ENCODE measurements at regions not wholly inside any gene's neighbourhood (a gene's known extent, or its start where the extent isn't known, plus 50 kb on each side); places are given as distances from the start of the nearest gene placed in this dataset.
A peak's percentile ranks its signal among the peaks of the same experiment; 100 is the strongest.

GRCh38 chr1:222357252-222357651, 190.7 kb downstream of the HHIPL2 start:
- Histone ChIP-seq H3K9ac (ENCODE audit: low read length) (no peak overlapping the region), H4K20me1 (ENCODE audit: insufficient read depth) (no peaks in the 10 kb centered on the region), H3K4me2 (ENCODE audit: low read length) (no peak overlapping the region), H3K27ac (ENCODE audit: low read depth, low read length) (no peak overlapping the region), H3K9me3 (ENCODE audit: control insufficient read depth in 1 of 2, insufficient read depth in 1 of 2, low read depth in 1 of 2, low read length in 2 of 2) (no peaks in the 10 kb centered on the region), H3K79me2 (ENCODE audit: insufficient read depth, low read length) (no peaks in the 10 kb centered on the region), H2AFZ (ENCODE audit: low read depth, low read length, poor library complexity, severe bottlenecking) (peak overlapping the region; percentile 45), H3K27me3 (ENCODE audit: insufficient read depth, low read length) (no peaks in the 10 kb centered on the region), H3K4me1 (ENCODE audit: control insufficient read depth in 1 of 2, insufficient read depth in 2 of 2, low read length in 2 of 2) (no peaks in the 10 kb centered on the region), H3K36me3 (ENCODE audit: control insufficient read depth in 1 of 2, insufficient read depth in 2 of 2, low read length in 2 of 2) (no peaks in the 10 kb centered on the region), H3K9me2 (ENCODE audit: insufficient read depth) (no peaks in the 10 kb centered on the region), H3K4me3 (replicated peaks in 1 of 2; ENCODE audit: low read depth in 1 of 2, low read length in 2 of 2) (no peak overlapping the region)
- BruUV-seq (replicated peaks), result no TSS peak
- DNase-seq (ENCODE audit: low read depth, low spot score), result no peak
- peak; percentile 47; the same call in 1 of the 2 replicates for ATAC-seq
- intact Hi-C loops (cut with micrococcal nuclease), result no loop called here
- ChIA-PET RAD21 (ENCODE audit: low non-redundant PET in 1 of 2, low total read pairs in 2 of 2, uncharacterized antibody in 2 of 2, unreplicated experiment in 2 of 2) (no interaction called here), POLR2A (no interaction called here), CTCF (no interaction called here)
- no peak for TF ChIP-seq CBX3 (IDR thresholded peaks at IDR 0.05; ENCODE audit: low read depth)
- TF ChIP-seq EZH2phosphoT487 (IDR thresholded peaks at IDR 0.05; ENCODE audit: borderline replicate concordance), result no peak

GRCh38 chr1:222347627-222348026, 200.3 kb downstream of the HHIPL2 start:
- H3K4me2 ChIP-seq (ENCODE audit: low read length), result no peak overlapping the region
- H3K9me3 ChIP-seq (ENCODE audit: control insufficient read depth in 1 of 2, insufficient read depth in 1 of 2, low read depth in 1 of 2, low read length in 2 of 2), result no peaks in the 10 kb centered on the region
- no peaks in the 10 kb centered on the region for H4K20me1 ChIP-seq (ENCODE audit: insufficient read depth)
- H3K36me3 ChIP-seq (ENCODE audit: control insufficient read depth in 1 of 2, insufficient read depth in 2 of 2, low read length in 2 of 2), result no peaks in the 10 kb centered on the region
- DNase-seq (ENCODE audit: low read depth, low spot score), result no peak
- no peaks in the 10 kb centered on the region for H3K9me2 ChIP-seq (ENCODE audit: insufficient read depth)
- no peak overlapping the region for H3K4me3 ChIP-seq (replicated peaks in 1 of 2; ENCODE audit: low read depth in 1 of 2, low read length in 2 of 2)
- no peak for ATAC-seq
- no TSS peak for BruUV-seq (replicated peaks)
- TF ChIP-seq MAX (IDR thresholded peaks at IDR 0.05) (no peak), CBX3 (IDR thresholded peaks at IDR 0.05; ENCODE audit: low read depth) (no peak), ZFX (IDR thresholded peaks at IDR 0.05) (no peak), EZH2 (IDR thresholded peaks at IDR 0.05) (no peak), TCF7L2 (IDR thresholded peaks at IDR 0.05; ENCODE audit: borderline replicate concordance, extremely low read depth, insufficient read depth, insufficient read length) (no peak), EGR1 (IDR thresholded peaks at IDR 0.05; ENCODE audit: low read depth) (no peak), ELF1 (IDR thresholded peaks at IDR 0.05; ENCODE audit: borderline replicate concordance, low read depth) (no peak), ATF3 (IDR thresholded peaks at IDR 0.05) (no peak), SRF (IDR thresholded peaks at IDR 0.05; ENCODE audit: low read depth) (no peak), SP1 (IDR thresholded peaks at IDR 0.05; ENCODE audit: low read depth) (no peak), POLR2AphosphoS5 (IDR thresholded peaks at IDR 0.05; ENCODE audit: low read depth, low read length) (no peak), SIN3A (IDR thresholded peaks at IDR 0.05; ENCODE audit: low read depth) (no peak), ZBTB33 (IDR thresholded peaks at IDR 0.05; ENCODE audit: extremely low read depth, insufficient replicate concordance, low read length) (no peak), CEBPB (IDR thresholded peaks at IDR 0.05; ENCODE audit: low read depth) (no peak), FOSL1 (IDR thresholded peaks at IDR 0.05; ENCODE audit: low read depth) (no peak), ZNF274 (IDR thresholded peaks at IDR 0.05; ENCODE audit: low read depth, low read length) (no peak)
- no peaks in the 10 kb centered on the region for H3K4me1 ChIP-seq (ENCODE audit: control insufficient read depth in 1 of 2, insufficient read depth in 2 of 2, low read length in 2 of 2)
- ChIA-PET POLR2A (no interaction called here), CTCF (no interaction called here), RAD21 (ENCODE audit: low non-redundant PET in 1 of 2, low total read pairs in 2 of 2, uncharacterized antibody in 2 of 2, unreplicated experiment in 2 of 2) (no interaction called here)
- H3K79me2 ChIP-seq (ENCODE audit: insufficient read depth, low read length), result no peaks in the 10 kb centered on the region
- no peak overlapping the region for H3K27ac ChIP-seq (ENCODE audit: low read depth, low read length)
- H2AFZ ChIP-seq (ENCODE audit: low read depth, low read length, poor library complexity, severe bottlenecking), result no peak overlapping the region
- intact Hi-C loops (cut with micrococcal nuclease), result no loop called here
- no peak overlapping the region for H3K9ac ChIP-seq (ENCODE audit: low read length)
- 0 out of 2 replicates have a peak, but pooled peaks cover 7% of the 10 kb centered on the region for H3K27me3 ChIP-seq (ENCODE audit: insufficient read depth, low read length)

Measured in HCT116 (cell line).